Caco-2 (cell line): ENCODE measurements at regions not wholly inside any gene's neighbourhood (a gene's known extent, or its start where the extent isn't known, plus 50 kb on each side); places are given as distances from the start of the nearest gene placed in this dataset.

Experiments
- BruUV-seq: library from RNA; stranded (reverse); fragments of 400-500 nt; replicated peaks from 2 replicates; lab custom pipeline; 2021; lab: Mats Ljungman, UMichigan
- CTCF ChIA-PET: fragments of 300-600 bp; sonication (Branson Sonifier 250); formaldehyde crosslinking; loops from one replicate; lab custom pipeline; 2022; ENCODE audit warnings: antibody characterized with exemption; lab: Charles Lee
- POLR2A ChIA-PET: fragments of 300-600 bp; sonication (Branson Sonifier 250); formaldehyde crosslinking; loops from one replicate; lab custom pipeline; 2022; ENCODE audit warnings: antibody characterized with exemption; lab: Charles Lee
- DNase-seq, 2 experiments: peaks; one replicate each; pipeline versions ENCODE4 v3.0.0 to v3.0.0-alpha.2; 2020 to 2022
- H3K27me3 ChIP-seq: replicated peaks from 2 replicates; pipeline ENCODE4 v1.6.0; 2011; ENCODE audit warnings: low read length; ENCODE audit not compliant: control insufficient read depth, insufficient read depth
- H3K36me3 ChIP-seq: 2 replicates; pipeline ENCODE4 v1.5.1; 2011; ENCODE audit warnings: low read length; ENCODE audit not compliant: control insufficient read depth, insufficient read depth
- H3K4me1 ChIP-seq: fragments of 250-450 bp; sonication (Bioruptor Pico); 2 replicates; pipeline ENCODE4 v1.5.1; 2020; ENCODE audit warnings: mild to moderate bottlenecking
- H3K4me3 ChIP-seq: 2 replicates; pipeline ENCODE4 v1.5.1; 2011; ENCODE audit warnings: low read depth, mild to moderate bottlenecking, control low read depth, low read length
- H3K9me3 ChIP-seq: fragments of 250-450 bp; sonication (Bioruptor Pico); 2 replicates; pipeline ENCODE4 v1.5.1; 2020; ENCODE audit warnings: mild to moderate bottlenecking, moderate library complexity
- H3K27ac Mint-ChIP-seq: one replicate; pipeline ENCODE4 v1.8.0; 2022; ENCODE audit warnings: mixed read lengths; ENCODE audit not compliant: unreplicated experiment
- H3K27me3 Mint-ChIP-seq: one replicate; pipeline ENCODE4 v1.8.0; 2022; ENCODE audit warnings: mixed read lengths; ENCODE audit not compliant: insufficient read depth, unreplicated experiment
- H3K36me3 Mint-ChIP-seq: one replicate; pipeline ENCODE4 v1.8.0; 2022; ENCODE audit warnings: mild to moderate bottlenecking, mixed read lengths; ENCODE audit not compliant: insufficient read depth, unreplicated experiment
- H3K4me1 Mint-ChIP-seq: one replicate; pipeline ENCODE4 v1.8.0; 2022; ENCODE audit warnings: low read depth, mixed read lengths; ENCODE audit not compliant: unreplicated experiment
- H3K4me3 Mint-ChIP-seq: one replicate; pipeline ENCODE4 v1.8.0; 2022; ENCODE audit warnings: mild to moderate bottlenecking, moderate library complexity, mixed read lengths; ENCODE audit not compliant: unreplicated experiment
- H3K9me3 Mint-ChIP-seq: one replicate; pipeline ENCODE4 v1.8.0; 2022; ENCODE audit warnings: mixed read lengths; ENCODE audit not compliant: unreplicated experiment
- CTCF ChIP-seq, 2 experiments: fragments of 200-600 bp in 1 of 2; IDR thresholded peaks; 1 replicate in 1 of 2; 2 replicates in 1 of 2; pipeline versions ENCODE4 v1.5.1 to v1.8.0; 2011 to 2022; ENCODE audit warnings: antibody characterized with exemption in 1 of 2, control low read depth in 1 of 2, inconsistent platforms in 1 of 2, low read depth in 1 of 2, low read length in 1 of 2, mild to moderate bottlenecking in 1 of 2, moderate library complexity in 1 of 2; ENCODE audit not compliant: insufficient read depth in 1 of 2, severe bottlenecking in 1 of 2, unreplicated experiment in 1 of 2
- intact Hi-C: fragments of 100-400 bp; cut with micrococcal nuclease; formaldehyde crosslinking; loops from one replicate; pipeline ENCODE4 v1.10.0; 2022; ENCODE audit not compliant: unreplicated experiment

DNA sequence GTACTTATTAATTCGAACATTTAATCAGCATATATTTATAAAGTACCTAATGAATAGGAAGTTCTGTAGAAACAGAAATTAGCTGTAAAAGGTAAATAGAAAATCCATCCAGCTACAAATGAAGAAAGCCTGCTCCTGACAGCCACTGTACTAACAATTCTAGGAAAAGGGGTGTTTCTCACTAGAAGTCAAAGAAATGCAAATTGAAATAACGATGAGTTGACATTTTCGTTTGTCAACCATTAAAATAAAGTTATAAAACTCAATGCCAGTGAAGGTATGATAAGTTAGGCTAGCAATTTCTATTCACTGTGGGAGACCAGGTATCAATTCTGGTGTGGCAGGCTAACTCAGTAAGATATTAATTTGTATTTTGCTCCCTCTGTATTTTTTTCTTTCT is 198.0 kb downstream of the ARL4C start:
- Histone ChIP-seq H3K4me1 (no peaks in the 10 kb centered on the region), H3K4me3 (no peak overlapping the region), H3K27me3 (no peaks in the 10 kb centered on the region), H3K9me3 (no peaks in the 10 kb centered on the region), H3K36me3 (no peaks in the 10 kb centered on the region)
- TF ChIP-seq CTCF (IDR thresholded peaks at IDR 0.05; ENCODE audit: insufficient read depth in 1 of 2, low read depth in 1 of 2, low read length in 1 of 2, severe bottlenecking in 1 of 2, unreplicated experiment in 1 of 2), result no peak
- intact Hi-C loops, result no loop called here
- H3K27me3 Mint-ChIP-seq, result no peaks in the 10 kb centered on the region
- no TSS peak for BruUV-seq
- H3K4me3 Mint-ChIP-seq, result no peak overlapping the region
- H3K9me3 Mint-ChIP-seq, result no peaks in the 10 kb centered on the region
- CTCF ChIA-PET, result no interaction called here
- DNase-seq, result no peak
- no peak overlapping the region for H3K27ac Mint-ChIP-seq
- POLR2A ChIA-PET, result no interaction called here
- peaks cover 18% of the 10 kb centered on the region for H3K4me1 Mint-ChIP-seq
- no peaks in the 10 kb centered on the region for H3K36me3 Mint-ChIP-seq

GRCh38 chr2:234296991-234297390 is 199.9 kb downstream of the ARL4C start:
- H3K4me3 Mint-ChIP-seq, result no peak overlapping the region

DNA sequence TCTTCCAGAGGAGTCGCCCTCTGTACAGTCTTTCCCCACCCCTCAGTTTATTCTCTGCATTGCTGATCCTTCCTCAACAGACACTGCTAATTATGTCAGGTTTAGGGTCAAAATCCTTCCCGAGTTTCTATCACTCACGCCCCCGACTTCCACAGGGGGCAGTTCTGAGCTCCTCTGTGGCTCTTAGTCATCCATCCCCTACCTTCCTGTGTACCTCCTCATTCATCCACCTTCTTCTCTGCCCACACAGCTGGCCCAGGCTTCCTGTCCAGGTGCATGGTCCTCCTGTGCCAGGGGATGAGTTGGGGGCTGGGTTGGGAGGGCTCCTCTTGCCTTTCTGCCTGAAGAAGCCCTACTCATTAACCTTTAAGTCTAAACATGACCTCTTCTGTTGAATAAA is 202.9 kb downstream of the ARL4C start:
- BruUV-seq, result no TSS peak
- Mint-ChIP-seq H3K27ac (no peak overlapping the region), H3K36me3 (peaks cover 5% of the 10 kb centered on the region), H3K27me3 (no peaks in the 10 kb centered on the region), H3K4me3 (no peak overlapping the region), H3K4me1 (peaks cover 28% of the 10 kb centered on the region), H3K9me3 (no peaks in the 10 kb centered on the region)
- H3K27me3 ChIP-seq, result no peaks in the 10 kb centered on the region
- CTCF ChIA-PET, result interaction anchor here (0.6 to 0.7 kb wide), 2 partner anchors 195 to 204 kb away, joined by 6 read pairs; no protein-coding TSS in a partner anchor
- no peaks in the 10 kb centered on the region for H3K9me3 ChIP-seq
- POLR2A ChIA-PET, result no interaction called here
- H3K36me3 ChIP-seq, result no peaks in the 10 kb centered on the region
- intact Hi-C loops, result loop anchor here (5.0 kb wide), 1 partner anchor 113 kb away; no protein-coding TSS in a partner anchor
- H3K4me3 ChIP-seq, result no peak overlapping the region
- DNase-seq, result peak in 1 of 2 experiments; percentile 14
- peak in 1 of 2 experiments; percentile 16 for TF ChIP-seq CTCF (IDR thresholded peaks at IDR 0.05; ENCODE audit: insufficient read depth in 1 of 2, low read depth in 1 of 2, low read length in 1 of 2, severe bottlenecking in 1 of 2, unreplicated experiment in 1 of 2)
- H3K4me1 ChIP-seq, result peaks cover 23% of the 10 kb centered on the region

More at GRCh38 chr2:234296991-234297390, 199.9 kb downstream of the ARL4C start:
- intact Hi-C loops, result no loop called here
- Mint-ChIP-seq H3K9me3 (no peaks in the 10 kb centered on the region), H3K4me1 (peaks cover 23% of the 10 kb centered on the region), H3K36me3 (no peaks in the 10 kb centered on the region), H3K27me3 (no peaks in the 10 kb centered on the region), H3K27ac (no peak overlapping the region)
- H3K4me3 ChIP-seq, result no peak overlapping the region
- no peaks in the 10 kb centered on the region for H3K9me3 ChIP-seq
- BruUV-seq, result no TSS peak
- ChIA-PET CTCF (interaction anchor here (0.7 kb wide), 1 partner anchor 164 kb away, joined by 3 read pairs; no protein-coding TSS in a partner anchor), POLR2A (no interaction called here)
- no peak for TF ChIP-seq CTCF (IDR thresholded peaks at IDR 0.05; ENCODE audit: insufficient read depth in 1 of 2, low read depth in 1 of 2, low read length in 1 of 2, severe bottlenecking in 1 of 2, unreplicated experiment in 1 of 2)
- no peak for DNase-seq
- no peaks in the 10 kb centered on the region for H3K36me3 ChIP-seq
- no peaks in the 10 kb centered on the region for H3K27me3 ChIP-seq
- peaks cover 6% of the 10 kb centered on the region for H3K4me1 ChIP-seq
